Epithelial cell of proximal tubule (primary cell): ENCODE measurements at regions not wholly inside any gene's neighbourhood (a gene's known extent, or its start where the extent isn't known, plus 50 kb on each side); places are given as distances from the start of the nearest gene placed in this dataset.

Experiments
- DNase-seq: peaks from one replicate; pipeline ENCODE4 v3.0.0-alpha.2; 2011; ENCODE audit warnings: low read depth
- H3K4me3 ChIP-seq: 2 replicates; pipeline ENCODE4 v1.5.1; 2011; ENCODE audit warnings: low read depth, mild to moderate bottlenecking, low read length
- TF ChIP-seq, protein P1 (sequence below): conservative IDR thresholded peaks from 2 replicates; pipeline ENCODE4 v1.5.1; 2012; ENCODE audit warnings: low read depth, mild to moderate bottlenecking, low read length

DNA sequence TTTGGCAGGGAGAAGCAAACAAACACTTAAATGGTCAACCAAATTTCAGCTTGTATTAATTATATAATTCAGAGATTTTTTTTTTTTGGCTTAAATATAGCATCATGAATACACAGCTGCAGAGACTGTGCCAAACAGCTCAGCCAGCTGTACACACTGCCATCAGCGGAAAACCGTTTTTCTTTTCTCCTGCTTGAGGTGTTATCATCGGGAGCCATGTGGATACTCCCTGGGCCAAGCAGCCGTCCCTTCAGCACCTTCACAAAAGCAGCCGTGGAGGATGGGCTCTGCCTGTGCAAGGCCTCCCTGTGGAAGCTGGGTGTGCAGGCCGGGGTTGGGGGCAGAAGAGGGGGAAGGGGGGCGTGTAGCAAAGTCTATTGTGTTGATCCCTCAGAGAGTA, 85.0 kb downstream of the NUF2 start:
- TF ChIP-seq, protein P1, sequence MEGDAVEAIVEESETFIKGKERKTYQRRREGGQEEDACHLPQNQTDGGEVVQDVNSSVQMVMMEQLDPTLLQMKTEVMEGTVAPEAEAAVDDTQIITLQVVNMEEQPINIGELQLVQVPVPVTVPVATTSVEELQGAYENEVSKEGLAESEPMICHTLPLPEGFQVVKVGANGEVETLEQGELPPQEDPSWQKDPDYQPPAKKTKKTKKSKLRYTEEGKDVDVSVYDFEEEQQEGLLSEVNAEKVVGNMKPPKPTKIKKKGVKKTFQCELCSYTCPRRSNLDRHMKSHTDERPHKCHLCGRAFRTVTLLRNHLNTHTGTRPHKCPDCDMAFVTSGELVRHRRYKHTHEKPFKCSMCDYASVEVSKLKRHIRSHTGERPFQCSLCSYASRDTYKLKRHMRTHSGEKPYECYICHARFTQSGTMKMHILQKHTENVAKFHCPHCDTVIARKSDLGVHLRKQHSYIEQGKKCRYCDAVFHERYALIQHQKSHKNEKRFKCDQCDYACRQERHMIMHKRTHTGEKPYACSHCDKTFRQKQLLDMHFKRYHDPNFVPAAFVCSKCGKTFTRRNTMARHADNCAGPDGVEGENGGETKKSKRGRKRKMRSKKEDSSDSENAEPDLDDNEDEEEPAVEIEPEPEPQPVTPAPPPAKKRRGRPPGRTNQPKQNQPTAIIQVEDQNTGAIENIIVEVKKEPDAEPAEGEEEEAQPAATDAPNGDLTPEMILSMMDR, result no peak
- DNase-seq, result no peak

DNA sequence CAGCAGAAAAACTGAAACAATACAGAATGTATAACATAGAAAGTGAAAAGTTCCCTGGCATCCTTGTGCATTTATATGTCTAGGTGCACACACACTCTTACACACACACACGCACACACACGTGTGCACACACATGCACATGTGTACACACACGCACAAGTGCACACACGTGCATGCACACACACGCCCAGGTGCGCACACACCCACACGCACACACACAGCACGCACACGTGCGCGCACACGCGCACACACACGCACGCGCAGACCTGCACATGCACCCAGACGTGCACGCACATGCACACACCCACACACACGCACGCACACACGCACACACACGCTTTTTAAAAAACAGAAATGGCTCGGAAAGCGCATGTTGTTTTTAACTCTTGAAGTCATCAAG, 86.5 kb downstream of the NUF2 start:
- TF ChIP-seq, protein P1, result no peak
- no peak overlapping the region for H3K4me3 ChIP-seq
- DNase-seq, result no peak

More for the DNA sequence above, 85.0 kb downstream of the NUF2 start:
- H3K4me3 ChIP-seq, result no peak overlapping the region

DNA sequence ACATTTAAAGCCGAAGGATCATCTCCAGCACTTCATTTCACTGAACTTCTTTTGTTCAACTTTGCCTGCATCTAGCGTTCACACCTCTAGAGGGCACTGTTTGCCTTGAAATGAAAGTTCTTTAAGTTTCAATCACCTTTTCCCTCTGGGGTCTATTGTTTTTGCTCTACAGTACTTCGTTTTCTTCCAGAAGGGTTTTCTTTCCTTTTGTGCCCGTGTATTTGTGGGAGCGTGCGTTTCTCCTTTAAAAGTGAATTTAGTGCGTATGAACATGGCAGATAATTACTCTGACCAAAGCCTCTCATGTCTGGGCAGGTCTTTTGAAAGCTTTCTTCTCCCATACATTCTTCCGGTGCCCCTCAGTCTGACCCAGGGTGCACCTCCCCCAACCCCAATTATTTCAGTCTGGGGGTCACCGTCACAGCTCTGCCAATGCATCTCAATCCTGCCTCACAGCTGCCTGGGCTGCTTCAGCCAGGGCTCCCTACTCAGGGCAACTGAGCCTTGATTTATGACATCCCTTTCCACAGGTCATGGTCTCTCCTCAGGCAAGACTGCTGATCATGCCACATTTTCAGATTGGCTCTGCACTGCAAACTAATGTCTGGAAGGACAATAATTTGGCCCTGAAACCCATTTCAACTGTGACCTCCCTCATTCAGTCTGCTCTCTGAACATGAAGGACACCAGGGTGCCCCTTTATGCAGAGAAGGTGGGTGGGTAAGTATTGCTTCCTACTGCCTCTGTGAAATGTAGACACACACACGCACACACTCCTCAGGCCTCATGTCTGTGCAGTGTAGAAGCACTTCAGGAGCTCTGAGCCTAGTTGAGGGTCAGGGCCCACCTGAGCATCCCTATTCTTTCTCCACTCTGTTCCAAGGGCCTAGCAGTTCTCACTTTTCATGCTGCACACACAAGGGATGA, 88.6 kb downstream of the NUF2 start:
- TF ChIP-seq, protein P1, result peak; percentile 89
- DNase-seq, result peak; percentile 15

DNA sequence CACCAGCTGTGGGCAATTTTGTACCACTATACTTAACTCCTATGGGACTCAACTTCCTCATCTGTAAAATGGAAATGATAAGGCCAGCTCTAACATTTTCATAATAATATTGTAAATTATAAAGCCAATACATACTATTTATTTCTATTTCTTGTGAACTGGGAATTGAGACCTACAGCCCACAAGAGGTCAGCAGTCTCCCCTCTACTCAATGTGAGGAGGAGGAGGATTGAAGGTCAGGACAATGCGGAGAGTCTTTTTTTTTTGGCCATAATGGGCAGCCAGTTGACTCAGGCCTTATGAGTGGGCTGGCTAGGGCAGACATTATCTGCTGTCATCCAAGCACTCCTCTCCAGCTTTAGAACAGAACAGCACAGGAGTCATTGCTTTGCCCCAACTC, 90.5 kb downstream of the NUF2 start:
- TF ChIP-seq, protein P1, result peak; percentile 36
- no peak for DNase-seq
- H3K4me3 ChIP-seq, result no peak overlapping the region

More for the DNA sequence above, 88.6 kb downstream of the NUF2 start:
- H3K4me3 ChIP-seq, result no peak overlapping the region

DNA sequence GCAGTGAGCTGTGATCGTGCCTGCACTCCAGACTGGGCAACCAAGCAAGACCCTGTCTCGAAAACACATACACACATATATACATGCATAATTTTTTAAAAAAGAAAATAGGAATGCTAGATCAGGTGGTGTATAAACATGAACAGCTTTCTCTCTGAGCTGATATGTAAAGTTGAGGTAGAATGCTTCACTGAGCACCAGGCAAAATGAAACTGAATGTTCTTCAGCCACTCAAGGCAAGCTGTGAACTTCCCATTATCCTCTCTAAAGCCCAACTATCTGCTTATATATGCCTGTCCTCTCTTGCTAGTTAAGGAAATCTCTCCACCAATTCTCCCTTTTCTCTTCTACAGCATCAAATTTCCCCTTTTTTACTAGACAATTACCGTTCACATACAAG, 93.0 kb downstream of the NUF2 start:
- H3K4me3 ChIP-seq, result no peak overlapping the region
- DNase-seq, result no peak
- TF ChIP-seq, protein P1, result no peak

DNA sequence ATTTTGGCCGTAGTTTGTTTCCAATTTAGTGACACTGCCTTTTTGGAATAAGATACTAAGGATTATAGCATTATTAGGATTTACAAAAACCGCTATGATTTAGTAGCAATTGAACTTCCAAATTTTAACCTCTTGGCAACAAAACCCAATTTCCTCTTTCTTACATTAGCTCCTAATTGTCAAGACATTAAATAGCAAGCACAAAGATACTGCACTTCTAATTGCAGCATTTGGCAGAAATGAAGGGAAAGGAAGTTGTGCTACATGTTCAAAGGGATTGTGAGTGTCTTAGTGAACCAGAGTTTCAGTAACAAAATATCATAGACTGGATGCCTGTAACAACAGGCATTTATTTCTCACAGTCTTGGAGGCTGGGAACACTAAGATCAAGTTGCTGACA, 99.9 kb downstream of the NUF2 start:
- TF ChIP-seq, protein P1, result no peak
- no peak overlapping the region for H3K4me3 ChIP-seq
- no peak for DNase-seq
